Transverse colon (tissue), 4 donors: ENCODE measurements at regions not wholly inside any gene's neighbourhood (a gene's known extent, or its start where the extent isn't known, plus 50 kb on each side); places are given as distances from the start of the nearest gene placed in this dataset.

Experiments used
- EP300 ChIP-seq: sonication (generic); formaldehyde crosslinking; IDR thresholded peaks from one replicate; pipeline ENCODE4 v1.6.1; 2017; ENCODE audit warnings: antibody characterized with exemption, low read depth
- POLR2A ChIP-seq: fragments of 450-650 bp; IDR thresholded peaks from one replicate; pipeline ENCODE4 v1.6.1; 2016; ENCODE audit warnings: antibody characterized with exemption, mild to moderate bottlenecking, moderate library complexity
- POLR2AphosphoS5 ChIP-seq, 3 donors: sonication (generic); formaldehyde crosslinking; IDR thresholded peaks; one replicate each; pipeline ENCODE4 v1.6.1; 2016; ENCODE audit warnings: antibody characterized with exemption in 3 of 3
- TF ChIP-seq, protein P1 (sequence below), 5 experiments: fragments of 200-600 bp in 3 of 5; fragments of 450-650 bp in 2 of 5; sonication (generic) in 3 of 5; IDR thresholded peaks; 1 replicate in 2 of 5; 2 replicates in 3 of 5; pipeline ENCODE4 v1.5.1; 2016 to 2017; ENCODE audit warnings: antibody characterized with exemption in 5 of 5, inconsistent platforms in 3 of 5, mild to moderate bottlenecking in 2 of 5, moderate library complexity in 1 of 5

DNA sequence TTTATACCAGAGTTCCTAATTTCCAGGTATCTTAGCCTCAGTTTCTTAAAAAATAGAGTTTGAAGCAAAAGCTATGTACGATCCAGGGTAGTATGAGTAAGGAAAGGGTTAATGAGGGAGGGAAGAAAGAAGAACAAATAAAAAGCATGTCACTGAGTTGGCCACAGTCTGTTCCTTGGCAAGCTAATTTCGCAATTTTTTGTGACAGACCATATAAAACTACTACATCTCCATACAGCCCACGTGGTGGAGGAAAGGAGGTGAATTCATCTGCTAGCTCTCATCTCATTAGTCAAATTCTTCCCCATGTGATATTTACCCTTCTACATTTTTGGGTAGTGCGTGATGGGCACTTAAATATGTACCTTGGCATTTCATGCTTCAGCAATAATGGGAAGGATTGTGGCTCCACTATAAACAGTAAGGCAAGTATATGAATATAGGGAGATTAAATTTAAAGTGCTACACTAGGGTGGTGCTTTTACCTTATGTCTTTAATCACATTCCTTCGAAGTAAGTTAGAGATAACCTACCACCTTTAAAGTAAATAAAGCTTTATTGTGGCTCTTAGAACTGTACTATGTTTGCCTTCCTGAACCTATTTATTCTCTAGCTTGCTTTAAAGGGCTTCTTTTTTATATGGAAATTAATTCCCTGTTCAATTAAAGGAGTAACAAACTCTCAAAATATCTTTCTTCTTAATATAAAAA, 102.1 kb upstream of the VAMP7 start:
- TF ChIP-seq POLR2A (no peak), POLR2AphosphoS5 (IDR thresholded peaks at IDR 0.05) (no peak), EP300 (no peak)
- TF ChIP-seq, protein P1, sequence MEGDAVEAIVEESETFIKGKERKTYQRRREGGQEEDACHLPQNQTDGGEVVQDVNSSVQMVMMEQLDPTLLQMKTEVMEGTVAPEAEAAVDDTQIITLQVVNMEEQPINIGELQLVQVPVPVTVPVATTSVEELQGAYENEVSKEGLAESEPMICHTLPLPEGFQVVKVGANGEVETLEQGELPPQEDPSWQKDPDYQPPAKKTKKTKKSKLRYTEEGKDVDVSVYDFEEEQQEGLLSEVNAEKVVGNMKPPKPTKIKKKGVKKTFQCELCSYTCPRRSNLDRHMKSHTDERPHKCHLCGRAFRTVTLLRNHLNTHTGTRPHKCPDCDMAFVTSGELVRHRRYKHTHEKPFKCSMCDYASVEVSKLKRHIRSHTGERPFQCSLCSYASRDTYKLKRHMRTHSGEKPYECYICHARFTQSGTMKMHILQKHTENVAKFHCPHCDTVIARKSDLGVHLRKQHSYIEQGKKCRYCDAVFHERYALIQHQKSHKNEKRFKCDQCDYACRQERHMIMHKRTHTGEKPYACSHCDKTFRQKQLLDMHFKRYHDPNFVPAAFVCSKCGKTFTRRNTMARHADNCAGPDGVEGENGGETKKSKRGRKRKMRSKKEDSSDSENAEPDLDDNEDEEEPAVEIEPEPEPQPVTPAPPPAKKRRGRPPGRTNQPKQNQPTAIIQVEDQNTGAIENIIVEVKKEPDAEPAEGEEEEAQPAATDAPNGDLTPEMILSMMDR (IDR thresholded peaks at IDR 0.05) = no peak
